Left lung (tissue), 4 donors: ENCODE measurements at regions not wholly inside any gene's neighbourhood (a gene's known extent, or its start where the extent isn't known, plus 50 kb on each side); places are given as distances from the start of the nearest gene placed in this dataset.

Experiments
- ATAC-seq: fragments of 200-7000 bp; cut with Tn5 transposase; one replicate; pipeline ENCODE4 v1.9.1; 2020; ENCODE audit warnings: moderate library complexity
- DNase-seq, 4 donors: peaks; one replicate each; pipeline ENCODE4 v3.0.0-alpha.2; 2013 to 2020
- H3K27ac ChIP-seq, 2 donors: fragments of 200-600 bp; sonication (generic) in 1 of 2; one replicate each; pipeline versions ENCODE4 v1.5.0 to v1.8.0; 2020 to 2021
- H3K27me3 ChIP-seq, 2 donors: fragments of 200-600 bp; sonication (generic) in 1 of 2; one replicate each; pipeline versions ENCODE4 v1.5.0 to v1.8.0; 2020 to 2021
- H3K36me3 ChIP-seq, 2 donors: fragments of 200-600 bp; sonication (generic) in 1 of 2; one replicate each; pipeline versions ENCODE4 v1.5.0 to v1.8.0; 2020 to 2021
- H3K4me1 ChIP-seq, 2 donors: fragments of 200-600 bp; one replicate each; pipeline ENCODE4 v1.8.0; 2021
- H3K4me3 ChIP-seq, 2 donors: fragments of 200-600 bp; sonication (generic) in 1 of 2; one replicate each; pipeline versions ENCODE4 v1.5.0 to v1.8.0; 2020 to 2021; ENCODE audit warnings: mild to moderate bottlenecking in 1 of 2
- H3K9me3 ChIP-seq, 2 donors: fragments of 200-600 bp; sonication (generic) in 1 of 2; one replicate each; pipeline versions ENCODE4 v1.5.0 to v1.8.0; 2020 to 2021
- CTCF ChIP-seq, 2 donors: fragments of 200-600 bp; sonication (generic) in 1 of 2; IDR thresholded peaks; one replicate each; pipeline versions ENCODE4 v1.5.0 to v1.8.0; 2021; ENCODE audit warnings: antibody characterized with exemption in 2 of 2
- intact Hi-C, 2 donors: fragments of 100-400 bp; cut with DNase I; formaldehyde crosslinking; loops; one replicate each; pipeline versions ENCODE4 v1.11.2 to v1.14.2; 2022
- donor health status: DM: no; HTN: yes; CAD: no.
- donor health status: DM: no; HTN: no; CAD: no.

GRCh38 chr17:83177611-83178532 lies 98.5 kb downstream of the METRNL start:
- DNase-seq (peak in 2 of 4 donors; percentile 30 to 61), ATAC-seq (no peak)
- Histone ChIP-seq H3K4me3 (no peak overlapping the region), H3K9me3 (no peaks in the 10 kb centered on the region), H3K4me1 (peaks cover 0 to 7% of the 10 kb centered on the region in 2 donors), H3K36me3 (no peaks in the 10 kb centered on the region), H3K27ac (no peak overlapping the region), H3K27me3 (no peaks in the 10 kb centered on the region)
- no peak for TF ChIP-seq CTCF (IDR thresholded peaks at IDR 0.05)
- intact Hi-C loops = no loop called here

DNA sequence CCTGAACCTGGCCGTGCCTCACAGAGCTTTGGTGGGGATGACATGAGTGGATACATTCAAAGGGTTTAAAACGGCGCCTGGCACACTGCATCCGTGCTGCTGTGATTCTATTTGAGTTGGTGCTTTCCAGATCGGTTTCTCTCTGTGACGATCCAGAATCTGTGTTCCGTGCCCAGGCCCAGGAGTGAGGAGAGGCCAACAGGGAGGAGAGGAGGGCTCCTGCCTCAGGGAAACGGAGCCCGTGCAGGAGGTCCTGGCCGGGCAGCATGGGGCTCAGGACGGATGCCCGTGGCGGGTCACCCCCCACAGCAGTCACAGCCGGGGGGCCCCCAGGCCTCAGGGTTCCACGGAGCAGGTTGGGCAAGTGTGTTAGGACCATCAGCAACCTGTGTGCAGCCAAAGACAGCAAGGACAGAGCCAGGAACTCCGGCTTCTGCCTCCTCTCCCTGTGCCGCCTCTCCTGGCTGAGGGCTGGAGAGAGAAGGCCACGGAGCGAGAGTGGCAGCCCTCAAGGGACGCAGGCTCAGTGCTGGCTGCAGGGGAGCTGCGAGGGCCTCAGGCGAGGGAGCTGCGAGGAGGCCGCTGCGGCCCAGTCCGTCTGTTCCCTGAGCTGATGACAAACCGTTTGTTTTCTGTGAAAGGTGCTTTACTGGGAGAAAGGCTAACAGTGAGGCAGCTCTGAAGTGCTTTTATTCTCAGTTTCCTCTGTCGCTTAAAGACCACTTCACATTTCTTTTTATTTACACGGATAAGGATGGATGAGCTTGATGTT lies 99.3 kb downstream of the METRNL start:
- Histone ChIP-seq H3K4me3 (no peak overlapping the region), H3K9me3 (no peaks in the 10 kb centered on the region), H3K36me3 (no peaks in the 10 kb centered on the region), H3K4me1 (peaks cover 0 to 15% of the 10 kb centered on the region in 2 donors), H3K27ac (no peak overlapping the region), H3K27me3 (no peaks in the 10 kb centered on the region)
- intact Hi-C loops = no loop called here
- ATAC-seq (no peak), DNase-seq (peak in 2 of 4 donors; percentile 14 to 59)
- no peak for TF ChIP-seq CTCF (IDR thresholded peaks at IDR 0.05)

GRCh38 chr17:83179374-83179773 lies 100.0 kb downstream of the METRNL start:
- Histone ChIP-seq H3K36me3 (no peaks in the 10 kb centered on the region), H3K27ac (no peak overlapping the region), H3K4me3 (no peak overlapping the region), H3K9me3 (no peaks in the 10 kb centered on the region), H3K4me1 (peaks cover 0 to 20% of the 10 kb centered on the region in 2 donors), H3K27me3 (no peaks in the 10 kb centered on the region)
- no peak for DNase-seq
- no peak for ATAC-seq
- intact Hi-C loops = no loop called here
- no peak for TF ChIP-seq CTCF (IDR thresholded peaks at IDR 0.05)

- intact Hi-C loops = no loop called here
- Histone ChIP-seq H3K9me3 (no peaks in the 10 kb centered on the region), H3K4me3 (no peak overlapping the region), H3K36me3 (no peaks in the 10 kb centered on the region), H3K27me3 (no peaks in the 10 kb centered on the region), H3K4me1 (peaks cover 0 to 20% of the 10 kb centered on the region in 2 donors), H3K27ac (no peak overlapping the region)
- DNase-seq = no peak
- ATAC-seq = no peak
- no peak for TF ChIP-seq CTCF (IDR thresholded peaks at IDR 0.05)
Measured at GRCh38 chr17:83179811-83180210, 100.4 kb downstream of the METRNL start.
